ENCODE measurements at regions not wholly inside any gene's neighbourhood (a gene's known extent, or its start where the extent isn't known, plus 50 kb on each side); places are given as distances from the start of the nearest gene placed in this dataset.

- H3K4me3 ChIP-seq: no peak overlapping the region
- H3K27ac ChIP-seq: no peak overlapping the region
- no peak for DNase-seq (ENCODE audit: low spot score)
- TF ChIP-seq CTCF (IDR thresholded peaks at IDR 0.05): no peak
These were observed 439.4 kb upstream of the RBMS3 start for GRCh38 chr3:28841441-28841840.

GRCh38 chr3:28844298-28845005, 436.4 kb upstream of the RBMS3 start:
- H3K4me3 ChIP-seq: no peak overlapping the region
- DNase-seq (ENCODE audit: low spot score): no peak
- TF ChIP-seq CTCF (IDR thresholded peaks at IDR 0.05): no peak
- no peak overlapping the region for H3K27ac ChIP-seq

- no peak for DNase-seq (ENCODE audit: low spot score)
- TF ChIP-seq CTCF (IDR thresholded peaks at IDR 0.05): no peak
- Histone ChIP-seq H3K27ac (no peak overlapping the region), H3K4me3 (no peak overlapping the region)
These were observed 435.9 kb upstream of the RBMS3 start for GRCh38 chr3:28845006-28845324.

GRCh38 chr3:28846971-28847478, 433.8 kb upstream of the RBMS3 start:
- no peak overlapping the region for H3K4me3 ChIP-seq
- no peak overlapping the region for H3K27ac ChIP-seq
- DNase-seq (ENCODE audit: low spot score): no peak
- TF ChIP-seq CTCF (IDR thresholded peaks at IDR 0.05): no peak

GRCh38 chr3:28847736-28848135, 433.1 kb upstream of the RBMS3 start:
- no peak for TF ChIP-seq CTCF (IDR thresholded peaks at IDR 0.05)

GRCh38 chr3:28850186-28850585, 430.7 kb upstream of the RBMS3 start:
- TF ChIP-seq CTCF (IDR thresholded peaks at IDR 0.05): no peak
- Histone ChIP-seq H3K4me3 (no peak overlapping the region), H3K27ac (no peak overlapping the region)
- DNase-seq (ENCODE audit: low spot score): no peak

More at GRCh38 chr3:28847736-28848135, 433.1 kb upstream of the RBMS3 start:
- Histone ChIP-seq H3K27ac (no peak overlapping the region), H3K4me3 (no peak overlapping the region)
- DNase-seq (ENCODE audit: low spot score): no peak

GRCh38 chr3:28853830-28854229, 427.0 kb upstream of the RBMS3 start:
- TF ChIP-seq CTCF (IDR thresholded peaks at IDR 0.05): no peak
- Histone ChIP-seq H3K27ac (no peak overlapping the region), H3K4me3 (no peak overlapping the region)
- no peak for DNase-seq (ENCODE audit: low spot score)

All from coronary artery (tissue), 2 donors.